Upper lobe of left lung (tissue), 6 donors: ENCODE measurements at regions not wholly inside any gene's neighbourhood (a gene's known extent, or its start where the extent isn't known, plus 50 kb on each side); places are given as distances from the start of the nearest gene placed in this dataset.

ENCODE experiments used
- ATAC-seq, 2 donors: fragments of 200-7000 bp; cut with Tn5 transposase; one replicate each; pipeline ENCODE4 v1.9.1; 2022; ENCODE audit warnings: mild to moderate bottlenecking in 2 of 2, moderate library complexity in 2 of 2; ENCODE audit not compliant: low FRiP score in 2 of 2
- DNase-seq, 2 donors: peaks; one replicate each; pipeline ENCODE4 v3.0.0-alpha.2; 2019 to 2020
- H3K27ac ChIP-seq, 4 donors: fragments of 200-600 bp; sonication (generic); one replicate each; pipeline ENCODE4 v1.5.1; 2016 to 2019
- H3K27me3 ChIP-seq, 4 donors: fragments of 200-600 bp; sonication (generic); one replicate each; pipeline ENCODE4 v1.5.1; 2017 to 2019
- H3K36me3 ChIP-seq, 4 donors: fragments of 200-600 bp; sonication (generic); one replicate each; pipeline ENCODE4 v1.5.1; 2016 to 2019
- H3K4me1 ChIP-seq, 4 donors: fragments of 200-600 bp; sonication (generic); one replicate each; pipeline ENCODE4 v1.5.1; 2018 to 2019
- H3K4me3 ChIP-seq, 4 donors: fragments of 200-600 bp; sonication (generic); one replicate each; pipeline ENCODE4 v1.5.1; 2017 to 2019; ENCODE audit warnings: mild to moderate bottlenecking in 2 of 4, moderate library complexity in 1 of 4
- H3K9me3 ChIP-seq, 4 donors: fragments of 200-600 bp; sonication (generic); one replicate each; pipeline ENCODE4 v1.5.1; 2018 to 2019
- EP300 ChIP-seq, 4 donors: sonication (generic); formaldehyde crosslinking; IDR thresholded peaks; one replicate each; pipeline ENCODE4 v1.5.1; 2017; ENCODE audit warnings: antibody characterized with exemption in 4 of 4, control low read depth in 2 of 4
- POLR2A ChIP-seq, 4 donors: fragments of 450-650 bp; IDR thresholded peaks; one replicate each; pipeline ENCODE4 v1.5.1; 2016 to 2017; ENCODE audit warnings: antibody characterized with exemption in 4 of 4, mild to moderate bottlenecking in 2 of 4
- POLR2AphosphoS5 ChIP-seq, 2 donors: sonication (generic); formaldehyde crosslinking; IDR thresholded peaks; one replicate each; pipeline ENCODE4 v1.5.1; 2017; ENCODE audit warnings: antibody characterized with exemption in 2 of 2
- WGBS, 2 donors: methylation state at CpG; one replicate each; pipeline ENCODE4 v1.1.5; 2017 to 2018; 5-methylcytosine and 5-hydroxymethylcytosine counted together
- TF ChIP-seq, protein P1 (sequence below), 6 experiments: fragments of 450-650 bp in 4 of 6; fragments of 200-600 bp in 2 of 6; sonication (generic) in 2 of 6; IDR thresholded peaks; one replicate each; pipeline ENCODE4 v1.5.1; 2016 to 2019; ENCODE audit warnings: antibody characterized with exemption in 6 of 6
- donor health status: DM: no; HTN: no; CAD: no; lungs with moderate emphysema.
- donor health status: DM: no; HTN: yes; CAD: no; lungs with severe emphysema.

DNA sequence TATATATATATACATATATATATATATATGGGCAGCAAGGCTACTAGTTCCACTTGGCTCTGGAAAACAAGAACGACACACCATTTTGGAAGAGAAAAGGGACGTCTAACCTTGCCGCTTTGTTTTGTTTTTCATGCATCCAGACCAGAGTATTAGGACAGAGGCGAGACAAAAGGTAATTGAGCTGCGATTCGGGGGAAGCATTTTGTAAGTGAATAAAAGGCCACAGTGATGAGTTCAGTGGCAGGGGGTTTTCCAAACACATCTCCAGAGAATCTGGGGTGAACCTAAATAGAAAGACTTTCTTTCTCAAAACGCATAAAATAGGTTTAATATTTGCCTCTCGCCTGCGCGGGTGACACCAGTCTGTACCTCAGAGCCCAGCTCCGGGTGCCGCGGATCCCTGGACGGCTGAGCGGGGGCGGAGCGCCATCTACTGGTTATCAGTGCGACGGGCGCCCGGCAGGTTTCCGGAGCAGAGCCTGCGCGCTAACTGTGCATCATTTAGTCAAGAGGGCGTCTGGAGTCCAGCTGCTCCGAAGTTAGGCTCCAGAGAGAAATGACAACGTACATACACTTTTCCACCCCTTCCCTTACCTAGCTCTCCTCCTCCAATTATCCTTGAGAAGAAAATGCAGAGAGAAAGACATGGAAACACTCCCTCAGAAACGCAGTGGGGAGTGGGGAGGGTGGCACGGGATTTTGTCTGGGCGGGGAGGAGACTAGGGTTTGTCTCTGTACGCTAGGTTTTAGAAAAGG is 262.3 kb downstream of the TBC1D4 start:
- H3K9me3 ChIP-seq, result no peaks in the 10 kb centered on the region
- H3K4me1 ChIP-seq, result peaks cover 0 to 8% (median 5%) of the 10 kb centered on the region in 4 donors
- TF ChIP-seq POLR2AphosphoS5 (IDR thresholded peaks at IDR 0.05), result no peak
- no peak for TF ChIP-seq POLR2A (IDR thresholded peaks at IDR 0.05)
- TF ChIP-seq, protein P1, sequence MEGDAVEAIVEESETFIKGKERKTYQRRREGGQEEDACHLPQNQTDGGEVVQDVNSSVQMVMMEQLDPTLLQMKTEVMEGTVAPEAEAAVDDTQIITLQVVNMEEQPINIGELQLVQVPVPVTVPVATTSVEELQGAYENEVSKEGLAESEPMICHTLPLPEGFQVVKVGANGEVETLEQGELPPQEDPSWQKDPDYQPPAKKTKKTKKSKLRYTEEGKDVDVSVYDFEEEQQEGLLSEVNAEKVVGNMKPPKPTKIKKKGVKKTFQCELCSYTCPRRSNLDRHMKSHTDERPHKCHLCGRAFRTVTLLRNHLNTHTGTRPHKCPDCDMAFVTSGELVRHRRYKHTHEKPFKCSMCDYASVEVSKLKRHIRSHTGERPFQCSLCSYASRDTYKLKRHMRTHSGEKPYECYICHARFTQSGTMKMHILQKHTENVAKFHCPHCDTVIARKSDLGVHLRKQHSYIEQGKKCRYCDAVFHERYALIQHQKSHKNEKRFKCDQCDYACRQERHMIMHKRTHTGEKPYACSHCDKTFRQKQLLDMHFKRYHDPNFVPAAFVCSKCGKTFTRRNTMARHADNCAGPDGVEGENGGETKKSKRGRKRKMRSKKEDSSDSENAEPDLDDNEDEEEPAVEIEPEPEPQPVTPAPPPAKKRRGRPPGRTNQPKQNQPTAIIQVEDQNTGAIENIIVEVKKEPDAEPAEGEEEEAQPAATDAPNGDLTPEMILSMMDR (IDR thresholded peaks at IDR 0.05), result peak; percentile 64 to 90 (median 82)
- TF ChIP-seq EP300 (IDR thresholded peaks at IDR 0.05), result no peak
- H3K4me3 ChIP-seq, result no peak overlapping the region
- 12 to 17% methylated on average over 23 to 31 of the region's 31 CpGs for WGBS, 2 donors
- peak; percentile 74 to 94 for DNase-seq
- H3K36me3 ChIP-seq, result no peaks in the 10 kb centered on the region
- H3K27ac ChIP-seq, result no peak overlapping the region
- no peaks in the 10 kb centered on the region for H3K27me3 ChIP-seq
- peak; percentile 72 to 94 for ATAC-seq

DNA sequence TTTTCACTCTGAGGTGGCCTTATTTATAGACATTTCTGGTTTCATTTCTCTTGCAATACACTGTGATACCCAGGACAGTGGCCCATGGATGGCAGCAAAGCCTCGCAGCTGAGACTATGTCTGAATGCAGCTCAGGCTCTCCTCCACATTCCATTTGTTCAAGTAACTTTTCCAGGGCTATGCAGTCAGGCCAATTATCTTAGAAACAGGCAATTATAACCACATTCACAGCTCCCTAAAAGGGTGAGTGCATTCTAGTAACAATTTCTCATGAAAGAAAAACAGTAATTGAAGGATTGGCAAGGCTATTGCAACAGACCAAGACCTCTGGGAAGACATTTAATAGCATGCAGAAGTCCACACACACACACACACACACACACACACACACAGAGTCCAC is 264.0 kb downstream of the TBC1D4 start:
- Histone ChIP-seq H3K36me3 (no peaks in the 10 kb centered on the region), H3K4me3 (no peak overlapping the region), H3K4me1 (peaks cover 0 to 8% (median 5%) of the 10 kb centered on the region in 4 donors), H3K27me3 (no peaks in the 10 kb centered on the region), H3K9me3 (no peaks in the 10 kb centered on the region), H3K27ac (no peak overlapping the region)
- no peak for TF ChIP-seq POLR2A (IDR thresholded peaks at IDR 0.05)
- no peak for TF ChIP-seq EP300 (IDR thresholded peaks at IDR 0.05)
- TF ChIP-seq, protein P1 (IDR thresholded peaks at IDR 0.05), result no peak
- WGBS, 2 donors, result 0 to 57% methylated on average over 1 of the region's 1 CpG
- ATAC-seq (no peak), DNase-seq (no peak)

DNA sequence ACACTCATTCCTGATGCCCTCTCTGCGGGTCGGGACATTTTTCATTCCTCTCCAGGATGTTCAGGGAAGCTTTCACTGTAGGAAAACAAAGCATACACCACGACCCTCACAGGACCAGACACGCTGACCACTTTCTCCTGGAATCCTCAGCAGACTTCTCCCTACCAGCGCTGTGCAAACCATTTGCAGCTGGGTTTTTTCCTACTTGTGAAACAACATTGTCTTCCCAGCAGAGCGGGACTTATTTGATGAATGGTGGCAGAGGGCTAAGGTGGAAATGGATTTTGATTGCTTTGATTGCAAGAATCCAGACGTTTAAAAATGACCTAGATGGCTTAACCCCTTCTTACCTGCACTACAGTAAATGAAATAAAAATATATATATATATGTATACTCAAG is 265.9 kb downstream of the TBC1D4 start:
- Histone ChIP-seq H3K4me3 (no peak overlapping the region), H3K36me3 (no peaks in the 10 kb centered on the region), H3K9me3 (no peaks in the 10 kb centered on the region), H3K27me3 (no peaks in the 10 kb centered on the region), H3K4me1 (peaks cover 0 to 8% (median 5%) of the 10 kb centered on the region in 4 donors), H3K27ac (no peak overlapping the region)
- TF ChIP-seq, protein P1 (IDR thresholded peaks at IDR 0.05), result no peak
- TF ChIP-seq POLR2AphosphoS5 (IDR thresholded peaks at IDR 0.05), result no peak
- TF ChIP-seq EP300 (IDR thresholded peaks at IDR 0.05), result no peak
- no peak for TF ChIP-seq POLR2A (IDR thresholded peaks at IDR 0.05)
- WGBS, 2 donors, result 24% methylated on average over 7 of the region's 7 CpGs
- ATAC-seq (no peak), DNase-seq (no peak)

DNA sequence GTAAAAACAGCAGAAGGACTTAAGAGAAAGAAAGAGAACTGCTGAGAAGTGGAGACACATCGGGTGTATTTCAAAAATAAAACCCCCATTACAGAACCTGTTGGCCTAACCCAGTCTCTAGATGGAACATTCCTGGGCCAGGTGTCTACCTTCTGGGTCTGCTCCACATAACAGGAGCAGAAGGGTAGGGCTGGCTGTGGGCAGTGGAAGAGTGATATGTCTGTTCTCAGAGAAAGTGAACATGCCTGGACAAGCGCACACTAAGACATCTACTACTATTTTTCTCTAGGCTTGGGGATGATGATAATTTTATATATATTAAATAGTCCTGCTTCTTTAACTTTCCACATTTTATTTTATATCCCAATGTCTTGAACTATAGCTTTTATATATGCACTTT is 267.1 kb downstream of the TBC1D4 start:
- no peak overlapping the region for H3K4me3 ChIP-seq
- DNase-seq (no peak), ATAC-seq (no peak)
- H3K9me3 ChIP-seq, result no peaks in the 10 kb centered on the region
- TF ChIP-seq, protein P1 (IDR thresholded peaks at IDR 0.05), result no peak
- no peak for TF ChIP-seq POLR2AphosphoS5 (IDR thresholded peaks at IDR 0.05)
- no peak for TF ChIP-seq EP300 (IDR thresholded peaks at IDR 0.05)
- TF ChIP-seq POLR2A (IDR thresholded peaks at IDR 0.05), result no peak
- peaks cover 0 to 5% (median 4%) of the 10 kb centered on the region in 4 donors for H3K4me1 ChIP-seq
- H3K27ac ChIP-seq, result no peak overlapping the region
- WGBS, 2 donors, result 64 to 90% methylated on average over 2 of the region's 2 CpGs
- no peaks in the 10 kb centered on the region for H3K36me3 ChIP-seq
- H3K27me3 ChIP-seq, result no peaks in the 10 kb centered on the region

DNA sequence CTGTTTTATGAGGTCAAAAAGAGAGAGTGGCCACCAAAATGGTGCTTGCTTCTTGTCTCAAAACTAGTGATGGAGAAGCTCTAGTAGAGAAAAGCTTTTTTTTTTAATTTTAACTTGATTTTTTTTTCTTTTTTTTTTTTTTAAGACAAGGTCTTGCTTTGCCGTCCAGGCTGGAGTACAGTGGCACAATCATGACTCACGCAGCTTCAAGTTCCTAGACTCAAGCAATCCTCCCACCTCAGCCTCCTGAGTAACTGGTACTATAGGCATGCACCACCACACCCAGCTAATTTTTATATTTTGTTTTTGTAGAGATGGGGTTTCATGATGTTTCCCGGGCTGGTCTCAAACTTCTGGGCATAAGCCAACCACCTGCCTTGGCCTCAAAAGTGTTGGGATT is 279.0 kb downstream of the TBC1D4 start:
- ATAC-seq (no peak), DNase-seq (no peak)
- no peak for TF ChIP-seq EP300 (IDR thresholded peaks at IDR 0.05)
- no peak for TF ChIP-seq POLR2A (IDR thresholded peaks at IDR 0.05)
- TF ChIP-seq, protein P1 (IDR thresholded peaks at IDR 0.05), result no peak
- TF ChIP-seq POLR2AphosphoS5 (IDR thresholded peaks at IDR 0.05), result no peak
- Histone ChIP-seq H3K4me1 (no peaks in the 10 kb centered on the region), H3K27ac (no peak overlapping the region), H3K9me3 (no peaks in the 10 kb centered on the region), H3K4me3 (no peak overlapping the region), H3K36me3 (no peaks in the 10 kb centered on the region), H3K27me3 (no peaks in the 10 kb centered on the region)
- 93 to 95% methylated on average over 3 of the region's 3 CpGs for WGBS, 2 donors
